MV-4-11 (cell line): ENCODE measurements at regions not wholly inside any gene's neighbourhood (a gene's known extent, or its start where the extent isn't known, plus 50 kb on each side); places are given as distances from the start of the nearest gene placed in this dataset.

ENCODE experiments used
- DNase-seq: peaks from one replicate; lab custom pipeline; 2025; lab: John Stamatoyannopoulos, UW

- DNase-seq, result no peak
Observed at GRCh38 chr2:71791501-71792135, 338.3 kb downstream of the DYSF start.

GRCh38 chr2:71791061-71791450 is 337.7 kb downstream of the DYSF start:
- no peak for DNase-seq

GRCh38 chr2:71790226-71791060 is 337.1 kb downstream of the DYSF start:
- no peak for DNase-seq

GRCh38 chr2:71789556-71790204 is 336.3 kb downstream of the DYSF start:
- DNase-seq, result no peak

GRCh38 chr2:71788601-71789240 is 335.4 kb downstream of the DYSF start:
- DNase-seq, result no peak

GRCh38 chr2:71788186-71788525 is 334.8 kb downstream of the DYSF start:
- DNase-seq, result no peak

GRCh38 chr2:71787476-71788185 is 334.3 kb downstream of the DYSF start:
- no peak for DNase-seq

- DNase-seq, result no peak
Observed at GRCh38 chr2:71787108-71787415, 333.7 kb downstream of the DYSF start.

GRCh38 chr2:71786291-71787107 is 333.1 kb downstream of the DYSF start:
- no peak for DNase-seq

GRCh38 chr2:71785516-71785981 is 332.2 kb downstream of the DYSF start:
- no peak for DNase-seq

GRCh38 chr2:71784734-71785511 is 331.6 kb downstream of the DYSF start:
- DNase-seq, result no peak

GRCh38 chr2:71783815-71784214 is 330.5 kb downstream of the DYSF start:
- DNase-seq, result no peak

GRCh38 chr2:71783215-71783614 is 329.9 kb downstream of the DYSF start:
- DNase-seq, result no peak

- DNase-seq, result no peak
Observed at GRCh38 chr2:71782323-71782722, 329.0 kb downstream of the DYSF start.

- no peak for DNase-seq
Observed at GRCh38 chr2:71781695-71782228, 328.4 kb downstream of the DYSF start.

GRCh38 chr2:71780162-71780561 is 326.8 kb downstream of the DYSF start:
- no peak for DNase-seq

GRCh38 chr2:71779774-71780105 is 326.4 kb downstream of the DYSF start:
- no peak for DNase-seq

GRCh38 chr2:71778936-71779773 is 325.8 kb downstream of the DYSF start:
- no peak for DNase-seq

GRCh38 chr2:71778514-71778913 is 325.2 kb downstream of the DYSF start:
- no peak for DNase-seq
